ENCODE measurements at regions not wholly inside any gene's neighbourhood (a gene's known extent, or its start where the extent isn't known, plus 50 kb on each side); places are given as distances from the start of the nearest gene placed in this dataset.

DNA sequence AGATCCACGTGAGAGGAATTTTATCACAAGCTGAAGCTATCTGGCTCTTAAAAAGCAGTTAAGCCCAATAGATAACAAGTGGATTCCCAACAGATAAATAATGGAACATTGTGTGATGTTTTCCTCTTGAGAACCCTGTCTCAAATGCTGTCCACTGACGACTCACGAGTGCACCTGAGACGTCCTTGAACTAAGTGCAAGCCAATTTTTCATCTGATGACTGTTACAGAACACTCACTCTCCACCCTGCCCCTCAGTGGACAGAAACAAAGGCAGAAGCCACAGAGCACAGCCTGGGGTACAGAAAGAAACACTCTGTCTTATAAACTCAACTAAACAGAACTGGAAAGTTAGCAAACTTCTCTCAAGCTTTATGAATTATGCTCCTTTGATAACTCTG lies 199.5 kb downstream of the KCNN2 start:
- Histone ChIP-seq H3K4me1 (ENCODE audit: control insufficient read depth in 4 of 4, insufficient read depth in 4 of 4, low read length in 3 of 4) (no peaks in the 10 kb centered on the region), H3K9ac (ENCODE audit: low read depth in 1 of 2, low read length in 2 of 2) (no peak overlapping the region), H3K27me3 (ENCODE audit: control insufficient read depth in 4 of 4, insufficient read depth in 4 of 4, low read length in 3 of 4) (no peaks in the 10 kb centered on the region), H3K27ac (ENCODE audit: low read depth in 1 of 2, low read length in 2 of 2) (no peak overlapping the region), H3K36me3 (ENCODE audit: control insufficient read depth in 4 of 4, insufficient read depth in 3 of 4, low read depth in 1 of 4, low read length in 3 of 4) (no peaks in the 10 kb centered on the region), H3K4me3 (ENCODE audit: low read depth in 1 of 3, low read length in 3 of 3) (no peak overlapping the region), H3K9me3 (ENCODE audit: control insufficient read depth in 4 of 4, low read length in 3 of 4) (peaks cover 0 to 2% (median 0%) of the 10 kb centered on the region in 4 donors)
- no peak for DNase-seq (ENCODE audit: low spot score)
- WGBS = 33% methylated on average over 4 of the region's 4 CpGs
- TF ChIP-seq TAF1 (conservative IDR thresholded peaks at IDR 0.05) (no peak), YY1 (IDR thresholded peaks at IDR 0.05) (no peak), RXRA (IDR thresholded peaks at IDR 0.05) (no peak), FOXA2 (IDR thresholded peaks at IDR 0.05) (no peak), HNF4G (IDR thresholded peaks at IDR 0.05) (no peak), RAD21 (IDR thresholded peaks at IDR 0.05) (no peak), EGR1 (IDR thresholded peaks at IDR 0.05; ENCODE audit: low read depth in 2 of 2) (no peak), JUND (IDR thresholded peaks at IDR 0.05) (no peak), HNF4A (conservative IDR thresholded peaks at IDR 0.05) (no peak), FOXA1 (IDR thresholded peaks at IDR 0.05) (no peak), NR2F2 (IDR thresholded peaks at IDR 0.05) (no peak), SP1 (IDR thresholded peaks at IDR 0.05) (no peak), GABPA (IDR thresholded peaks at IDR 0.05 in 1 of 2, conservative IDR thresholded peaks at IDR 0.05 in 1 of 2) (no peak)
- TF ChIP-seq, protein P1, sequence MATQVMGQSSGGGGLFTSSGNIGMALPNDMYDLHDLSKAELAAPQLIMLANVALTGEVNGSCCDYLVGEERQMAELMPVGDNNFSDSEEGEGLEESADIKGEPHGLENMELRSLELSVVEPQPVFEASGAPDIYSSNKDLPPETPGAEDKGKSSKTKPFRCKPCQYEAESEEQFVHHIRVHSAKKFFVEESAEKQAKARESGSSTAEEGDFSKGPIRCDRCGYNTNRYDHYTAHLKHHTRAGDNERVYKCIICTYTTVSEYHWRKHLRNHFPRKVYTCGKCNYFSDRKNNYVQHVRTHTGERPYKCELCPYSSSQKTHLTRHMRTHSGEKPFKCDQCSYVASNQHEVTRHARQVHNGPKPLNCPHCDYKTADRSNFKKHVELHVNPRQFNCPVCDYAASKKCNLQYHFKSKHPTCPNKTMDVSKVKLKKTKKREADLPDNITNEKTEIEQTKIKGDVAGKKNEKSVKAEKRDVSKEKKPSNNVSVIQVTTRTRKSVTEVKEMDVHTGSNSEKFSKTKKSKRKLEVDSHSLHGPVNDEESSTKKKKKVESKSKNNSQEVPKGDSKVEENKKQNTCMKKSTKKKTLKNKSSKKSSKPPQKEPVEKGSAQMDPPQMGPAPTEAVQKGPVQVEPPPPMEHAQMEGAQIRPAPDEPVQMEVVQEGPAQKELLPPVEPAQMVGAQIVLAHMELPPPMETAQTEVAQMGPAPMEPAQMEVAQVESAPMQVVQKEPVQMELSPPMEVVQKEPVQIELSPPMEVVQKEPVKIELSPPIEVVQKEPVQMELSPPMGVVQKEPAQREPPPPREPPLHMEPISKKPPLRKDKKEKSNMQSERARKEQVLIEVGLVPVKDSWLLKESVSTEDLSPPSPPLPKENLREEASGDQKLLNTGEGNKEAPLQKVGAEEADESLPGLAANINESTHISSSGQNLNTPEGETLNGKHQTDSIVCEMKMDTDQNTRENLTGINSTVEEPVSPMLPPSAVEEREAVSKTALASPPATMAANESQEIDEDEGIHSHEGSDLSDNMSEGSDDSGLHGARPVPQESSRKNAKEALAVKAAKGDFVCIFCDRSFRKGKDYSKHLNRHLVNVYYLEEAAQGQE (IDR thresholded peaks at IDR 0.05) = no peak
- TF ChIP-seq, protein P2, sequence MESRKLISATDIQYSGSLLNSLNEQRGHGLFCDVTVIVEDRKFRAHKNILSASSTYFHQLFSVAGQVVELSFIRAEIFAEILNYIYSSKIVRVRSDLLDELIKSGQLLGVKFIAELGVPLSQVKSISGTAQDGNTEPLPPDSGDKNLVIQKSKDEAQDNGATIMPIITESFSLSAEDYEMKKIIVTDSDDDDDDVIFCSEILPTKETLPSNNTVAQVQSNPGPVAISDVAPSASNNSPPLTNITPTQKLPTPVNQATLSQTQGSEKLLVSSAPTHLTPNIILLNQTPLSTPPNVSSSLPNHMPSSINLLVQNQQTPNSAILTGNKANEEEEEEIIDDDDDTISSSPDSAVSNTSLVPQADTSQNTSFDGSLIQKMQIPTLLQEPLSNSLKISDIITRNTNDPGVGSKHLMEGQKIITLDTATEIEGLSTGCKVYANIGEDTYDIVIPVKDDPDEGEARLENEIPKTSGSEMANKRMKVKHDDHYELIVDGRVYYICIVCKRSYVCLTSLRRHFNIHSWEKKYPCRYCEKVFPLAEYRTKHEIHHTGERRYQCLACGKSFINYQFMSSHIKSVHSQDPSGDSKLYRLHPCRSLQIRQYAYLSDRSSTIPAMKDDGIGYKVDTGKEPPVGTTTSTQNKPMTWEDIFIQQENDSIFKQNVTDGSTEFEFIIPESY (IDR thresholded peaks at IDR 0.05) = no peak
- TF ChIP-seq, protein P3, sequence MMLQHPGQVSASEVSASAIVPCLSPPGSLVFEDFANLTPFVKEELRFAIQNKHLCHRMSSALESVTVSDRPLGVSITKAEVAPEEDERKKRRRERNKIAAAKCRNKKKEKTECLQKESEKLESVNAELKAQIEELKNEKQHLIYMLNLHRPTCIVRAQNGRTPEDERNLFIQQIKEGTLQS (IDR thresholded peaks at IDR 0.05) = no peak
- TF ChIP-seq, protein P4, sequence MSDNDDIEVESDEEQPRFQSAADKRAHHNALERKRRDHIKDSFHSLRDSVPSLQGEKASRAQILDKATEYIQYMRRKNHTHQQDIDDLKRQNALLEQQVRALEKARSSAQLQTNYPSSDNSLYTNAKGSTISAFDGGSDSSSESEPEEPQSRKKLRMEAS (IDR thresholded peaks at IDR 0.05) = no peak
- TF ChIP-seq, protein P5, sequence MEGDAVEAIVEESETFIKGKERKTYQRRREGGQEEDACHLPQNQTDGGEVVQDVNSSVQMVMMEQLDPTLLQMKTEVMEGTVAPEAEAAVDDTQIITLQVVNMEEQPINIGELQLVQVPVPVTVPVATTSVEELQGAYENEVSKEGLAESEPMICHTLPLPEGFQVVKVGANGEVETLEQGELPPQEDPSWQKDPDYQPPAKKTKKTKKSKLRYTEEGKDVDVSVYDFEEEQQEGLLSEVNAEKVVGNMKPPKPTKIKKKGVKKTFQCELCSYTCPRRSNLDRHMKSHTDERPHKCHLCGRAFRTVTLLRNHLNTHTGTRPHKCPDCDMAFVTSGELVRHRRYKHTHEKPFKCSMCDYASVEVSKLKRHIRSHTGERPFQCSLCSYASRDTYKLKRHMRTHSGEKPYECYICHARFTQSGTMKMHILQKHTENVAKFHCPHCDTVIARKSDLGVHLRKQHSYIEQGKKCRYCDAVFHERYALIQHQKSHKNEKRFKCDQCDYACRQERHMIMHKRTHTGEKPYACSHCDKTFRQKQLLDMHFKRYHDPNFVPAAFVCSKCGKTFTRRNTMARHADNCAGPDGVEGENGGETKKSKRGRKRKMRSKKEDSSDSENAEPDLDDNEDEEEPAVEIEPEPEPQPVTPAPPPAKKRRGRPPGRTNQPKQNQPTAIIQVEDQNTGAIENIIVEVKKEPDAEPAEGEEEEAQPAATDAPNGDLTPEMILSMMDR (IDR thresholded peaks at IDR 0.05; ENCODE audit: low read depth, low read length, missing input control) = no peak

All from liver (tissue), 8 donors.